Endothelial cell of umbilical vein (primary cell): ENCODE measurements at regions not wholly inside any gene's neighbourhood (a gene's known extent, or its start where the extent isn't known, plus 50 kb on each side); places are given as distances from the start of the nearest gene placed in this dataset.

ENCODE experiments used
- BruUV-seq: library from RNA; stranded (reverse); fragments of 400-500 nt; replicated peaks from 2 replicates; lab custom pipeline; 2021; lab: Mats Ljungman, UMichigan
- CTCF ChIA-PET: fragments of 300-600, 350-600 bp; sonication (Branson Sonifier 250); formaldehyde crosslinking; loops from one replicate; lab custom pipeline; 2021; ENCODE audit warnings: antibody characterized with exemption, inconsistent platforms; lab: Charles Lee
- POLR2A ChIA-PET: fragments of 300-600, 350-600 bp; sonication (Branson Sonifier 250); formaldehyde crosslinking; loops from one replicate; lab custom pipeline; 2021; ENCODE audit warnings: antibody characterized with exemption, inconsistent platforms; lab: Charles Lee
- DNase-seq: peaks from one replicate; pipeline ENCODE4 v3.0.0-alpha.2; 2011; ENCODE audit warnings: low read depth, low spot score
- FAIRE-seq: peaks from 2 replicates; lab custom pipeline; 2011; peaks lifted over from hg19 to GRCh38; lab: Jason Lieb, UNC
- H2AFZ ChIP-seq: 2 replicates; pipeline ENCODE4 v1.6.0; 2012; ENCODE audit warnings: low read depth, low read length, control low read depth, inconsistent platforms
- H3K27ac ChIP-seq: 2 replicates; pipeline ENCODE4 v1.5.1; 2011; ENCODE audit warnings: low read depth, mild to moderate bottlenecking, control low read depth, low read length, moderate library complexity; ENCODE audit not compliant: insufficient read depth
- H3K27me3 ChIP-seq, 2 experiments: 2 replicates each; pipeline versions ENCODE4 v1.6.0 to v1.6.1; 2011; ENCODE audit warnings: low read length in 2 of 2, mixed read lengths in 1 of 2; ENCODE audit not compliant: control insufficient read depth in 2 of 2, insufficient read depth in 2 of 2
- H3K36me3 ChIP-seq, 2 experiments: 2 replicates in 1 of 2; 3 replicates in 1 of 2; pipeline ENCODE4 v1.5.1; 2011; ENCODE audit warnings: low read length in 2 of 2, mild to moderate bottlenecking in 1 of 2, moderate library complexity in 1 of 2; ENCODE audit not compliant: control insufficient read depth in 2 of 2, insufficient read depth in 2 of 2; ENCODE audit errors: extremely low read depth in 1 of 2
- H3K4me1 ChIP-seq: 3 replicates; pipeline ENCODE4 v1.5.1; 2011; ENCODE audit warnings: mild to moderate bottlenecking, low read length; ENCODE audit not compliant: control insufficient read depth, insufficient read depth; ENCODE audit errors: extremely low read depth
- H3K4me2 ChIP-seq: 2 replicates; pipeline ENCODE4 v1.6.1; 2011; ENCODE audit warnings: low read length, control low read depth, mixed read lengths; ENCODE audit not compliant: insufficient read depth
- H3K4me3 ChIP-seq, 3 experiments: fragments of 200-600 bp in 1 of 3; sonication (generic), shearing (Covaris generic) in 1 of 3; replicated peaks in 1 of 3; 2 replicates each; pipeline ENCODE4 v1.5.1; 2011 to 2016; ENCODE audit warnings: control low read depth in 3 of 3, low read length in 3 of 3, mild to moderate bottlenecking in 2 of 3, inconsistent platforms in 1 of 3, low read depth in 1 of 3, moderate library complexity in 1 of 3; ENCODE audit not compliant: insufficient read depth in 1 of 3
- H3K79me2 ChIP-seq: 2 replicates; pipeline ENCODE4 v1.6.0; 2012; ENCODE audit warnings: low read length, inconsistent platforms; ENCODE audit not compliant: control insufficient read depth, insufficient read depth
- H3K9ac ChIP-seq: replicated peaks from 2 replicates; pipeline ENCODE3; 2011; ENCODE audit warnings: low read length, control low read depth; ENCODE audit not compliant: insufficient read depth; ENCODE audit errors: extremely low read depth
- H3K9me1 ChIP-seq: replicated peaks from 3 replicates; pipeline ENCODE4 v1.6.0; 2011; ENCODE audit warnings: mild to moderate bottlenecking, low read length; ENCODE audit not compliant: control insufficient read depth, insufficient read depth; ENCODE audit errors: extremely low read depth
- H3K9me3 ChIP-seq: replicated peaks from 2 replicates; pipeline ENCODE4 v1.5.1; 2012; ENCODE audit warnings: low read length, inconsistent platforms; ENCODE audit not compliant: control insufficient read depth, insufficient read depth
- H4K20me1 ChIP-seq: replicated peaks from 2 replicates; pipeline ENCODE3; 2011; ENCODE audit warnings: mild to moderate bottlenecking, low read length; ENCODE audit not compliant: control insufficient read depth, insufficient read depth; ENCODE audit errors: extremely low read depth
- EZH2 ChIP-seq: IDR thresholded peaks from 2 replicates; pipeline ENCODE4 v1.6.1; 2012; ENCODE audit warnings: borderline replicate concordance, low read depth, mild to moderate bottlenecking, moderate library complexity, low read length, inconsistent platforms; ENCODE audit not compliant: severe bottlenecking
- FOS ChIP-seq: IDR thresholded peaks from 2 replicates; pipeline ENCODE4 v1.6.1; 2011; ENCODE audit warnings: mild to moderate bottlenecking, low read length, moderate library complexity, borderline replicate concordance; ENCODE audit not compliant: insufficient read depth
- GATA2 ChIP-seq: IDR thresholded peaks from 2 replicates; pipeline ENCODE4 v1.7.0; 2011; ENCODE audit warnings: low read depth, mild to moderate bottlenecking, moderate library complexity, mixed read lengths, low read length; ENCODE audit not compliant: insufficient read length, insufficient read depth
- JUN ChIP-seq: IDR thresholded peaks from 2 replicates; pipeline ENCODE4 v1.6.1; 2011; ENCODE audit warnings: borderline replicate concordance, low read depth; ENCODE audit not compliant: insufficient read length, insufficient read depth
- MYC ChIP-seq: IDR thresholded peaks from one replicate; pipeline ENCODE4 v1.6.1; 2011; ENCODE audit warnings: mild to moderate bottlenecking, low read depth, low read length
- POLR2A ChIP-seq: IDR thresholded peaks from 2 replicates; pipeline ENCODE4 v1.6.1; 2012; ENCODE audit warnings: low read depth, mild to moderate bottlenecking, control low read depth, low read length
- POLR2AphosphoS5 ChIP-seq: IDR thresholded peaks from 2 replicates; pipeline ENCODE4 v1.6.1; 2012; ENCODE audit warnings: low read depth, mild to moderate bottlenecking, control low read depth, low read length, moderate library complexity; ENCODE audit not compliant: insufficient read depth
- dilution Hi-C: fragments of 300-500 bp; cut with MboI; formaldehyde crosslinking; loops from one replicate; pipeline ENCODE4 v1.15.0; 2019; ENCODE audit warnings: low sequenced_read_pairs; ENCODE audit not compliant: extremely low pct_ligation_motif_present
- intact Hi-C: fragments of 100-400 bp; cut with micrococcal nuclease; formaldehyde crosslinking; loops from one replicate; pipeline ENCODE4 v1.10.0; 2022
- TF ChIP-seq, protein P1 (sequence below), 2 donors: IDR thresholded peaks; 1 replicate in 1 of 2; 2 replicates in 1 of 2; pipeline ENCODE4 v1.5.1; 2011; ENCODE audit warnings: low read length in 2 of 2, mild to moderate bottlenecking in 2 of 2, moderate library complexity in 2 of 2, control low read depth in 1 of 2, inconsistent platforms in 1 of 2, low read depth in 1 of 2; ENCODE audit not compliant: insufficient read depth in 1 of 2; ENCODE audit errors: extremely low read depth in 1 of 2
- TF ChIP-seq, protein P2 (sequence below): IDR thresholded peaks from 2 replicates; pipeline ENCODE4 v1.6.1; 2011; ENCODE audit not compliant: insufficient read depth, insufficient read length

DNA sequence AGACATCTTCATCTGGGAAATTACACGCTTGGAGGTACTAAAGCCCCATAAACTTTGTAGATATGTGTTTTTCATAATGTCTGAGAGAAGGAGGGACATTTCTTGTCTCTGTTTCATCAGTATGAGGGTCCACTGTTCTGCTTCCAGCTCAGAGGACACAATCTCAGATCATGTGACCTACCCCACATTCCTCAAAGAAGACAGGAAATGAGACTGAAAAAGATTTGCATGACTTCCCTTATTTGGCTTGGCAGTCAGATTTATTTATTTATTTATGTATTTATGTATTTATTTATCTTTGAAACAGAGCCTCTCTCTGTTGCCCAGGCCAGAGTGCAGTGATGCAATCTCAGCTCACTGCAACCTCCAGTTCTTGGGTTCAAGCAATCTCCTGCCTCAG, 463.7 kb upstream of the RGPD4 start:
- Histone ChIP-seq H3K36me3 (no peaks in the 10 kb centered on the region), H3K27me3 (no peaks in the 10 kb centered on the region), H3K4me3 (no peak overlapping the region), H3K4me2 (no peak overlapping the region), H3K9me1 (no peaks in the 10 kb centered on the region), H3K4me1 (no peaks in the 10 kb centered on the region), H3K9ac (no peak overlapping the region), H3K79me2 (no peaks in the 10 kb centered on the region), H3K27ac (no peak overlapping the region), H2AFZ (no peak overlapping the region), H4K20me1 (no peaks in the 10 kb centered on the region), H3K9me3 (peaks cover 5% of the 10 kb centered on the region)
- no peak for DNase-seq
- intact Hi-C loops (no loop called here), dilution Hi-C loops (no loop called here)
- ChIA-PET CTCF (no interaction called here), POLR2A (no interaction called here)
- no peak for FAIRE-seq
- no TSS peak for BruUV-seq
- TF ChIP-seq MYC, result no peak
- TF ChIP-seq JUN, result no peak
- TF ChIP-seq, protein P1, sequence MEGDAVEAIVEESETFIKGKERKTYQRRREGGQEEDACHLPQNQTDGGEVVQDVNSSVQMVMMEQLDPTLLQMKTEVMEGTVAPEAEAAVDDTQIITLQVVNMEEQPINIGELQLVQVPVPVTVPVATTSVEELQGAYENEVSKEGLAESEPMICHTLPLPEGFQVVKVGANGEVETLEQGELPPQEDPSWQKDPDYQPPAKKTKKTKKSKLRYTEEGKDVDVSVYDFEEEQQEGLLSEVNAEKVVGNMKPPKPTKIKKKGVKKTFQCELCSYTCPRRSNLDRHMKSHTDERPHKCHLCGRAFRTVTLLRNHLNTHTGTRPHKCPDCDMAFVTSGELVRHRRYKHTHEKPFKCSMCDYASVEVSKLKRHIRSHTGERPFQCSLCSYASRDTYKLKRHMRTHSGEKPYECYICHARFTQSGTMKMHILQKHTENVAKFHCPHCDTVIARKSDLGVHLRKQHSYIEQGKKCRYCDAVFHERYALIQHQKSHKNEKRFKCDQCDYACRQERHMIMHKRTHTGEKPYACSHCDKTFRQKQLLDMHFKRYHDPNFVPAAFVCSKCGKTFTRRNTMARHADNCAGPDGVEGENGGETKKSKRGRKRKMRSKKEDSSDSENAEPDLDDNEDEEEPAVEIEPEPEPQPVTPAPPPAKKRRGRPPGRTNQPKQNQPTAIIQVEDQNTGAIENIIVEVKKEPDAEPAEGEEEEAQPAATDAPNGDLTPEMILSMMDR (IDR thresholded peaks at IDR 0.05; ENCODE audit: extremely low read depth in 1 of 2, insufficient read depth in 1 of 2, low read depth in 1 of 2, low read length in 2 of 2), result no peak
- TF ChIP-seq EZH2, result no peak
- TF ChIP-seq GATA2, result no peak
- TF ChIP-seq POLR2A, result no peak
- TF ChIP-seq, protein P2, sequence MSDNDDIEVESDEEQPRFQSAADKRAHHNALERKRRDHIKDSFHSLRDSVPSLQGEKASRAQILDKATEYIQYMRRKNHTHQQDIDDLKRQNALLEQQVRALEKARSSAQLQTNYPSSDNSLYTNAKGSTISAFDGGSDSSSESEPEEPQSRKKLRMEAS, result no peak
- no peak for TF ChIP-seq FOS
- no peak for TF ChIP-seq POLR2AphosphoS5
